GM12878 (cell line): ENCODE measurements at regions not wholly inside any gene's neighbourhood (a gene's known extent, or its start where the extent isn't known, plus 50 kb on each side); places are given as distances from the start of the nearest gene placed in this dataset.

Experiments
- ATF2 ChIP-seq: IDR thresholded peaks from 2 replicates; pipeline ENCODE4 v1.6.1; 2012; ENCODE audit warnings: low read length, inconsistent platforms
- CEBPB ChIP-seq, 2 experiments: fragments of 150-350 bp in 1 of 2; IDR thresholded peaks; 2 replicates each; pipeline ENCODE4 v1.6.1; 2012 to 2014; ENCODE audit warnings: low read depth in 2 of 2, low read length in 2 of 2, borderline replicate concordance in 1 of 2, inconsistent platforms in 1 of 2
- EZH2 ChIP-seq: IDR thresholded peaks from 2 replicates; pipeline ENCODE4 v1.6.1; 2012; ENCODE audit warnings: low read depth, mild to moderate bottlenecking, control low read depth, inconsistent platforms, low read length, borderline replicate concordance; ENCODE audit not compliant: control insufficient read depth
- FOS ChIP-seq: IDR thresholded peaks from 3 replicates; pipeline ENCODE4 v1.6.1; 2011; ENCODE audit warnings: borderline replicate concordance; ENCODE audit not compliant: insufficient read length; ENCODE audit errors: extremely low read depth
- GABPA ChIP-seq: IDR thresholded peaks from 2 replicates; pipeline ENCODE4 v1.6.1; 2014; ENCODE audit warnings: antibody characterized with exemption, low read depth, mild to moderate bottlenecking, inconsistent platforms
- MLLT1 ChIP-seq: fragments of 450-650 bp; IDR thresholded peaks from 2 replicates; pipeline ENCODE4 v1.6.1; 2016; ENCODE audit warnings: mild to moderate bottlenecking
- RAD21 ChIP-seq: IDR thresholded peaks from 2 replicates; pipeline ENCODE4 v1.6.1; 2011; ENCODE audit warnings: mild to moderate bottlenecking, low read depth, low read length, moderate library complexity; ENCODE audit not compliant: insufficient read depth
- RCOR1 ChIP-seq: conservative IDR thresholded peaks from 2 replicates; pipeline ENCODE4 v1.6.1; 2012; ENCODE audit warnings: low read depth, low read length, improper control_type of control experiment
- REST ChIP-seq: IDR thresholded peaks from 2 replicates; pipeline ENCODE4 v1.6.1; 2012; ENCODE audit warnings: mild to moderate bottlenecking, low read depth, low read length
- SMARCA5 ChIP-seq: fragments of 450-650 bp; IDR thresholded peaks from 2 replicates; pipeline ENCODE4 v1.6.1; 2017; ENCODE audit warnings: mild to moderate bottlenecking
- USF1 ChIP-seq: IDR thresholded peaks from 2 replicates; pipeline ENCODE4 v1.6.1; 2011; ENCODE audit warnings: borderline replicate concordance, low read depth, mild to moderate bottlenecking, moderate library complexity, mixed read lengths, low read length; ENCODE audit not compliant: insufficient read depth; ENCODE audit errors: extremely low read length
- ZBTB4 ChIP-seq: fragments of 450-650 bp; formaldehyde crosslinking; IDR thresholded peaks from 2 replicates; pipeline ENCODE4 v1.4.0; 2022; ENCODE audit warnings: mild to moderate bottlenecking, moderate library complexity
- ZNF207 ChIP-seq: fragments of 450-650 bp; IDR thresholded peaks from 2 replicates; pipeline ENCODE4 v1.6.1; 2014; ENCODE audit warnings: antibody characterized with exemption, mild to moderate bottlenecking, borderline replicate concordance

GRCh38 chr3:56858331-56858730, 56.6 kb upstream of the ARHGEF3 start:
- TF ChIP-seq ZBTB4 (CRISPR knock-in tag) (no peak), REST (no peak), FOS (no peak), ATF2 (no peak), GABPA (no peak), CEBPB (IDR thresholded peaks at IDR 0.05; ENCODE audit: borderline replicate concordance in 1 of 2, low read depth in 2 of 2, low read length in 2 of 2) (no peak), USF1 (no peak), EZH2 (no peak), MLLT1 (no peak), ZNF207 (no peak), RCOR1 (no peak), RAD21 (no peak), SMARCA5 (no peak)
